Large intestine (tissue), 3 donors: ENCODE measurements at regions not wholly inside any gene's neighbourhood (a gene's known extent, or its start where the extent isn't known, plus 50 kb on each side); places are given as distances from the start of the nearest gene placed in this dataset.

Source experiments
- DNase-seq, 2 donors: peaks; one replicate each; pipeline versions ENCODE4 v3.0.0 to v3.0.0-alpha.2; 2013
- H3K27ac ChIP-seq: one replicate; pipeline ENCODE4 v1.5.1; 2013; ENCODE audit warnings: low read length
- H3K27me3 ChIP-seq: 2 replicates; pipeline ENCODE4 v1.6.1; 2013; ENCODE audit warnings: low read length; ENCODE audit not compliant: control insufficient read depth, insufficient read depth
- H3K36me3 ChIP-seq: 2 replicates; pipeline ENCODE4 v1.6.1; 2013; ENCODE audit warnings: low read length; ENCODE audit not compliant: control insufficient read depth, insufficient read depth
- H3K4me1 ChIP-seq: one replicate; pipeline ENCODE4 v1.6.1; 2013; ENCODE audit warnings: low read length; ENCODE audit not compliant: control insufficient read depth, insufficient read depth
- H3K4me3 ChIP-seq: one replicate; pipeline ENCODE4 v1.5.1; 2013; ENCODE audit warnings: low read length
- H3K9me3 ChIP-seq: one replicate; pipeline ENCODE4 v1.6.1; 2013; ENCODE audit warnings: mild to moderate bottlenecking, low read depth, low read length, moderate library complexity; ENCODE audit not compliant: control insufficient read depth
- WGBS: methylation state at CpG from one replicate; pipeline ENCODE4 v1.1.5; 2013; ENCODE audit warnings: low lambda C conversion rate; ENCODE audit not compliant: insufficient coverage; 5-methylcytosine and 5-hydroxymethylcytosine counted together

DNA sequence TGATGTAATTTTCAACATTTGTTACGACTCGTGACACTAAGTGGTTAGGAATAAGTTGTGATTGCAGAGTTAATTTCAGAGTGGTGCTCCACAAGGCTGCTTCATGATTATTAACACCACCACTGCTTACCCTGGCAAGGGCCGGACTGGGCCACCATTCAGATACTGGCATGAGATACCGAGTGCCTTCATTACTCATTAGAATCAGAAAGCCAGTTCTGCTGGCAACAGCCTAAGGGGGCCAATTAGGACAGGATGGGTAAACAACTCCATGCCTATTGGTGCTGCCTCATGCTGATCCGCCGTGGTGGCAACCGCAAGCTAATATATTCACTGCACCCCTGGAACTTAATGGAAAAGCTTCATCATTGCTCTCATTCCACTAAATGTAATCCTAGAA, 575.1 kb downstream of the EFNB2 start:
- Histone ChIP-seq H3K36me3 (no peaks in the 10 kb centered on the region), H3K9me3 (no peaks in the 10 kb centered on the region), H3K27ac (no peak overlapping the region), H3K4me1 (no peaks in the 10 kb centered on the region), H3K27me3 (no peaks in the 10 kb centered on the region), H3K4me3 (no peak overlapping the region)
- DNase-seq: no peak
- WGBS: 100% methylated on average over 1 of the region's 7 CpGs

DNA sequence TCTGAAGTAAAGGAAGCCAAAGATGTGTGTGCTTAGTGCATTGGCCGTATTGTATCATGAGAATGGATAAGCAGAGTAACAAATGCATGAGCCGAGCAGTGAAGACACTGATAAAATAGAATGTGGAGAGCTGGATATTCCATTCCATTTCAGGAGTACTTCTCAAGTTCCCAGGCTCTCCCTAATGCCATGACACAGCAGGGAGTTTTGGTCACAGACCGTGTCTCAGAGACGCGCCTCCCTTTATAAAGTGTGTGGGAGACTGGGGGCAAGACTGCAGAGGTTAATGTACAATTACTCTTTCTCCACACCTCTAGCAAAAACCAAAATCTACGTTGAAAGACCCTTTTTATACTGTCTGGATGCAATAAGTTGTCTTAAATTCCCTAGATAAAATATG, 575.6 kb downstream of the EFNB2 start:
- no peaks in the 10 kb centered on the region for H3K9me3 ChIP-seq
- H3K4me1 ChIP-seq: no peaks in the 10 kb centered on the region
- no peak overlapping the region for H3K4me3 ChIP-seq
- H3K36me3 ChIP-seq: no peaks in the 10 kb centered on the region
- H3K27ac ChIP-seq: no peak overlapping the region
- WGBS: 100% methylated on average over 1 of the region's 6 CpGs
- DNase-seq: no peak
- no peaks in the 10 kb centered on the region for H3K27me3 ChIP-seq

DNA sequence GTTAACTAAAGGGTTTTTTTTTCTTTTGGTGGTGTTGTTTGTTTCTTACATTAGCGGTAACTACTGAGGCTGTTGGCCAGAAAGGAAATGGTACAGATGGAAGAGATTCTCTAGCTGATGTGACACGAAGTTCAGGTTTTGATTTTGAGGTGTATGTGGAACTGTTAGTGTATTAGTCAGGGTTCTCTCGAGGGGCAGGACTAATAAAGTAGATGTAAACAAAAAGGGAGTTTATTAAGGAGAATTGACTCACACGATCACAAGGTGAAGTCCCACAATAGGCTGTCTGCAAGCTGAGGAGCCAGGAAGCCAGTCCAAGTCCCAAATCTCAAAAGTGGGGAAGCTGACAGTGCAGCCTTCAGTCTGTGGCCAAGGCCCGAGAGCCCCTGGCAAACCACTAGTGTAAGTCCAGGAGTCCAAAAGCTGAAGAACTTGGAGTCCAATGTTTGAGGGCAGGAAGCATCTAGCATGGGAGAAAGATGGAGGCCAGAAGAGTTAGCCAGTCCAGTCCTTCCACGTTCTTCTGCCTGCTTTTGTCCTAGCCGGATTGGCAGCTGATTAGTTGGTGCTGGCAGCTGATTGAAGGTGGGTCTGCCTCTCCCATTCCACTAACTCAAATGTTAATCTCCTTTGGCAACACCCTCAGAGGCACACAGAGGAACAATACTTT, 577.6 kb downstream of the EFNB2 start:
- no peak overlapping the region for H3K27ac ChIP-seq
- no peaks in the 10 kb centered on the region for H3K27me3 ChIP-seq
- DNase-seq: no peak
- no peaks in the 10 kb centered on the region for H3K36me3 ChIP-seq
- H3K9me3 ChIP-seq: no peaks in the 10 kb centered on the region
- H3K4me3 ChIP-seq: no peak overlapping the region
- 80% methylated on average over 1 of the region's 7 CpGs for WGBS
- H3K4me1 ChIP-seq: no peaks in the 10 kb centered on the region

DNA sequence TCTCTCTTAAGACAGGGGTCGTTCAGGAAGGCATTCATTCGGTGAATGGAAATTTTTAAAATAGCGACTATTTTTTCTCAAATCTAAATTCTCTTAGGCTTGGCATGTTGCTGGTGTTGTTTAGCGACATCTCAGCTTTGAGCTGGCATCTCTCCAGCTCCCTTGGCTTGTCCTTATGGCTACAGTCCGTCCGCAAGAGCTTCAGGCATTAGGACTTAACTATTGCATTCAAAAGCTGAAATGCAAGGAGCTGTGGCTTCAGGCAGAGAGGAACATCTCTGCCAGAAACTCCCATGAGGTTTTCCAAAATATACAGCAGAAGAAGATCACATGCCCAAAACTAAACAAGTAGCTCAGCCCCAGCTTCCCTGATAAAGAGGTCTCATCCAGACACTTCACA, 578.5 kb downstream of the EFNB2 start:
- no peak overlapping the region for H3K4me3 ChIP-seq
- no peak for DNase-seq
- H3K9me3 ChIP-seq: no peaks in the 10 kb centered on the region
- no peak overlapping the region for H3K27ac ChIP-seq
- WGBS: 87% methylated on average over 3 of the region's 6 CpGs
- H3K4me1 ChIP-seq: no peaks in the 10 kb centered on the region
- no peaks in the 10 kb centered on the region for H3K36me3 ChIP-seq
- no peaks in the 10 kb centered on the region for H3K27me3 ChIP-seq

DNA sequence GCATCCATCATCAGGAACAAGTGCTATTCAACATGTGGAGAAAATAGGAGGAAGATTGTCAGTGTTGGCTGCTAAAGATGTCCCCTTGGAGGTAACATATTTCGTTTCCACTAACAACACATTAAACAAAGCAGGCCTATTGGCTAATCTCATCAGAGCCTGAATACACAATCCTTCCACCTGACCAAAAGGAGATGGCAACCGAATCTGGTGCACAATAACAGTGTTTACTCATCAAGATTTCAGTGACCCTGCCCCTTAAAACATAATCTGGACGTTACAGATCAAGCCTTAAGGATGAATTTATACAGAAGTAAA, 582.5 kb downstream of the EFNB2 start:
- Histone ChIP-seq H3K4me1 (no peaks in the 10 kb centered on the region), H3K27ac (no peak overlapping the region), H3K27me3 (no peaks in the 10 kb centered on the region), H3K4me3 (no peak overlapping the region), H3K36me3 (no peaks in the 10 kb centered on the region), H3K9me3 (no peaks in the 10 kb centered on the region)
- no peak for DNase-seq
- WGBS: 50% methylated on average over 1 of the region's 3 CpGs

DNA sequence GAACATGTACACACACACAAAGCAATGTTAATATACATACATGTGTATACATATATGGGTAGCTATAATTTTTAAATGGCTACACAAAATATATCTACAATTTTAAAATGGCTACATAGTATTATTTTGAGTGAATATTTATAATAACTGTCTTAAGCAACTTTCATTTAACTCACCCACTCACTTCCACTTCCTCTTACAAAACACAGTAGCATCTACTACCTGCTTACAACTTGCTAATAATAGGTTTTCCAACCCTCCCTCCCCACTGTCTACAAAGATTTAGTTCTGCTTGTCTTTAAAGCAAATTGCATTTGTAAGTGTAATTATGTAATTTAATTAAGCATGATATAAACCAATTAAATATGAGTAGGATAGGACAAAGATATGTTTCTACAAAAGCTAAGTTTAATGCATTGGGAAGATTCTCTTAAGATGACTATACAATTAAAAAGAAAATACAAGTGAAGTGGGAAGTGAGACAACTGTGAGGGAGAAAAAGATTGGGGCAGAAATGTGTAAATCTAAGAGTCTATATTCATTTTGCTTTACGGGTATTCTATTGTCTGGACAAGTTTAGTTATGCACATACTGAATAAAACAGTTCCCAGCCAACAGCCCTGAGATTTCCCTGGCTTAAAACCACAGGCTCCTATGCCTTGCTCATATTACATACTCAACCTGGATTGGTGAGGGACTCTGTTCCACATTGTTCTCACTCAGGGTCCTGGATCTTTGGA, 583.1 kb downstream of the EFNB2 start:
- DNase-seq: no peak
- WGBS: no CpG with 5 or more reads among the region's 1 CpG
- H3K4me3 ChIP-seq: no peak overlapping the region
- H3K27me3 ChIP-seq: no peaks in the 10 kb centered on the region
- H3K9me3 ChIP-seq: no peaks in the 10 kb centered on the region
- no peaks in the 10 kb centered on the region for H3K4me1 ChIP-seq
- H3K36me3 ChIP-seq: no peaks in the 10 kb centered on the region
- no peak overlapping the region for H3K27ac ChIP-seq

DNA sequence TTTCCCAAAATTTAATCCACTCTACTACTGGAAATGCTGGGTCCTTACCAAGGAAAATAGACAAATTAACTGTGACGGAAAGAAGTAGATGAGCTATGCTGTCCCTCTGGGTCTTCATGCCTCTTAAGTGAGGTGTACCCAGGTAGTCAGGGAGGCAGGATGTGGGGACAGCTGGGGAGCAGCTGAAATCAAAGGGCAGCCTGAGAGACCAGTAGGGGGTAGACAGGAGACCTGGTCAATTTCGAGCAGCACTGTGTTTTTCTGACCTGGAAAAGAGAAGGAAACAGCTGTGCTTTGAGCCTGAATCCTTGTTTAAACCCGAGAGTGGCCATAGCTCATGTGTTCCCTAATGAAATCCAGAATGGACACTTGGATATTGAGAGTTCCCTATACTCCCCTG, 587.3 kb downstream of the EFNB2 start:
- Histone ChIP-seq H3K9me3 (no peaks in the 10 kb centered on the region), H3K4me3 (no peak overlapping the region), H3K4me1 (no peaks in the 10 kb centered on the region), H3K27ac (no peak overlapping the region), H3K36me3 (no peaks in the 10 kb centered on the region), H3K27me3 (no peaks in the 10 kb centered on the region)
- DNase-seq: no peak
- no CpG with 5 or more reads among the region's 3 CpGs for WGBS

DNA sequence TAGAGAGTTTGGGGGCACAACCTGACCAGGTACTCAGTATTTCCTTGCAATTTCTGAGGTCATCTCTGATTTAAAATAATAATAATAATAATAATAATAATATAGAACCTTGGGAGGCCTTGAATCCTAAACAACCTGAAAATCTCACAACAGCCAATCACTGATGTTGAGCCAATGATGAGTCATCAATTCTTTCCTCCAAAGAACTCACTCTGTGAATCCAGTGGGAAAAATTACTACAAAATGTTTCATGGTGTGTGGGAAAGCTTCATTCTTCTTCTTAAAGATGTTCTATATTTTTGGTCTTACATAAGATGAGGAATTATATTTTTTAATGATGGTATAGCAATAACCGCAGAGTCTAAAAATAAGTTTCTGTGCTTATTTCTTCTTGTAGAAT, 594.6 kb downstream of the EFNB2 start:
- Histone ChIP-seq H3K4me1 (no peaks in the 10 kb centered on the region), H3K36me3 (no peaks in the 10 kb centered on the region), H3K4me3 (no peak overlapping the region), H3K27me3 (no peaks in the 10 kb centered on the region), H3K9me3 (no peaks in the 10 kb centered on the region), H3K27ac (no peak overlapping the region)
- 100% methylated on average over 1 of the region's 1 CpG for WGBS
- DNase-seq: no peak

DNA sequence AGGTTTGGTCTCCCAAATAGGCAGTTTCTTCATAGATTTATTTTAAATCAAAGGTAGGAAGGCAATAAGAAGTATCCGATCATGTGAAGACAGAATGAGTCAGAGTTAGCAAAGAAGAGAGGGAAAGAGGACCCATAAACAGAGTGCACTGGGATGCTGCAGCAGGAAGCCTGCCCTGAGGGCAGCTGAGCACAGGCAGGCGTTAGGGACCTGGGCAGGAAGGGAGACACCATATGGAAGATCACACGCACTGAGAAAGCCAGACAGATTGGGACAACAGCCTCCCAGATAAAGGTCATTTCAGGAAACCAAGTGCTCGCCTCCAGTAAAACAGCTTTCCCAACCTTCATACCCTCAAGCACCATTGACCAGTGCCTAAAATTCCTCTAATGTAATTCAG, 598.0 kb downstream of the EFNB2 start:
- no CpG with 5 or more reads among the region's 4 CpGs for WGBS
- Histone ChIP-seq H3K27me3 (no peaks in the 10 kb centered on the region), H3K9me3 (no peaks in the 10 kb centered on the region), H3K4me1 (no peaks in the 10 kb centered on the region), H3K27ac (no peak overlapping the region), H3K36me3 (no peaks in the 10 kb centered on the region), H3K4me3 (no peak overlapping the region)
- no peak for DNase-seq

DNA sequence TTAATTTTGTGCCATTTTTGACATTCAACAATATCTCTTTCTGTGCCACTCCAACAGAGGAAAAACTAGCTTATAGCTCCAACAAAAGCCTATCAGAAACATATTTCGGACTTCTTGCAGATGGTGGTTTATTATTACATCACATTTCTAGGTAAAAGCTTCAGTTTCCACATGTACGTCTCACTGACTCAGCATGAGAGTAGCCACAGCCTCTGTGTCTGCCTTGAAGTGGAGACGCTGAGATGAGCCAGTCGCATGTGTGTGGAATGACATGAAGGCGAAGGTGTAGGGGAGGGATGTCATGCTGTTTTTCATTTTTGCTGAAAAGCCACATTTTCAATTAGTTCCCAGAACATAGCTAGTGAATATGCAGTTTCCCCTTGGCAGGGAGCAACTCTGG, 598.6 kb downstream of the EFNB2 start:
- H3K36me3 ChIP-seq: no peaks in the 10 kb centered on the region
- no peaks in the 10 kb centered on the region for H3K27me3 ChIP-seq
- no peaks in the 10 kb centered on the region for H3K9me3 ChIP-seq
- H3K4me1 ChIP-seq: no peaks in the 10 kb centered on the region
- 100% methylated on average over 1 of the region's 5 CpGs for WGBS
- H3K27ac ChIP-seq: no peak overlapping the region
- no peak for DNase-seq
- no peak overlapping the region for H3K4me3 ChIP-seq

DNA sequence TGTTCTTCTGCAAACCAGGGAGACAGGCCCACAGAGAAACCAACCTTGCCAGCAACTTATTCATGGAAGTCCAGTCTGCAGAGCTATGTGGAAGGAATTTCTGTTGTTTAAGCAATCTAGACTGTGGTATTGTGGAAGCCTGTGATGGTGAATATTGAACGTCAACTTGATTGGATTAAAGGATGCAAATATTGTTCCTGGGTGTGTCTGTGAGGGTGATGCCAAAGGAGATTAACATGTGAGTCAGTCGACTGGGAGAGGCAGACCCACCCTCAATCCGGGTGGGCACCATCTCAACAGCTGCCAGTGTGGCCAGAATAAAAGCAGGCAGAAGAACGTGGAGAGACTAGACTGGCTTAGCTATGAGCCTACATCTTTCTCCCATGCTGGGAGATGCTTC, 606.0 kb downstream of the EFNB2 start:
- no peak for DNase-seq
- Histone ChIP-seq H3K36me3 (no peaks in the 10 kb centered on the region), H3K27me3 (no peaks in the 10 kb centered on the region), H3K4me1 (no peaks in the 10 kb centered on the region), H3K27ac (no peak overlapping the region), H3K9me3 (no peaks in the 10 kb centered on the region), H3K4me3 (no peak overlapping the region)
- 60% methylated on average over 1 of the region's 4 CpGs for WGBS
